HepG2 (cell line): ENCODE measurements at regions not wholly inside any gene's neighbourhood (a gene's known extent, or its start where the extent isn't known, plus 50 kb on each side); places are given as distances from the start of the nearest gene placed in this dataset.

Experiments
- ATAC-seq: fragments of 200-7000 bp; cut with Tn5 transposase; 3 replicates; pipeline ENCODE4 v1.9.1; 2020; ENCODE audit warnings: mild to moderate bottlenecking, moderate library complexity
- BruUV-seq: library from RNA; stranded (reverse); fragments of 400-500 nt; replicated peaks from 2 replicates; lab custom pipeline; 2021; lab: Mats Ljungman, UMichigan
- CTCF ChIA-PET: fragments of 300-600 bp; formaldehyde crosslinking; extraction: SDS; loops from one replicate; lab custom pipeline; 2021; ENCODE audit warnings: low total read pairs, inconsistent platforms, low intra/inter-chr PET ratio; lab: Yijun Ruan, JAX
- POLR2A ChIA-PET: fragments of 350-600 bp; sonication (Branson Sonifier 250); formaldehyde crosslinking; loops from one replicate; lab custom pipeline; 2020; ENCODE audit warnings: antibody characterized with exemption, inconsistent platforms; lab: Yijun Ruan, JAX
- DNase-seq: peaks from one replicate; pipeline ENCODE4 v3.0.0-alpha.2; 2015; ENCODE audit warnings: low spot score
- FAIRE-seq: peaks from 3 replicates; lab custom pipeline; 2011; peaks lifted over from hg19 to GRCh38; lab: Jason Lieb, UNC
- H2AFZ ChIP-seq: one replicate; pipeline ENCODE4 v1.6.1; 2011; ENCODE audit warnings: low read length, inconsistent platforms
- H3K27ac ChIP-seq: fragments of 300-600 bp; 3 replicates; pipeline ENCODE4 v1.8.0; 2011; ENCODE audit warnings: mixed run types, mild to moderate bottlenecking, mixed read lengths, low read length, inconsistent platforms; ENCODE audit not compliant: insufficient read depth; ENCODE audit errors: extremely low read length
- H3K27me3 ChIP-seq, 2 experiments: fragments of 200-600 bp in 1 of 2; 2 replicates in 1 of 2; 3 replicates in 1 of 2; pipeline versions ENCODE4 v1.6.0 to v1.8.0; 2011; ENCODE audit warnings: low read length in 2 of 2, mild to moderate bottlenecking in 2 of 2, moderate library complexity in 2 of 2, inconsistent platforms in 1 of 2; ENCODE audit not compliant: insufficient read depth in 2 of 2, control insufficient read depth in 1 of 2
- H3K36me3 ChIP-seq, 2 experiments: fragments of 200-600 bp in 1 of 2; replicated peaks in 1 of 2; 2 replicates in 1 of 2; 3 replicates in 1 of 2; pipeline versions ENCODE4 v1.5.1 to v1.8.0; 2011; ENCODE audit warnings: low read length in 2 of 2, inconsistent platforms in 1 of 2; ENCODE audit not compliant: insufficient read depth in 2 of 2, control insufficient read depth in 1 of 2
- H3K4me1 ChIP-seq: 2 replicates; pipeline ENCODE4 v1.5.1; 2012; ENCODE audit warnings: low read length, inconsistent platforms; ENCODE audit not compliant: insufficient read depth
- H3K4me2 ChIP-seq: 2 replicates; pipeline ENCODE4 v1.6.0; 2011; ENCODE audit warnings: low read depth, low read length, inconsistent platforms
- H3K4me3 ChIP-seq, 3 experiments: fragments of 200-600 bp in 1 of 3; sonication (generic), shearing (Covaris generic) in 1 of 3; replicated peaks in 1 of 3; 2 replicates each; pipeline ENCODE4 v1.5.1; 2011 to 2016; ENCODE audit warnings: low read length in 3 of 3, inconsistent platforms in 2 of 3, low read depth in 2 of 3, mild to moderate bottlenecking in 2 of 3, control low read depth in 1 of 3, mixed read lengths in 1 of 3; ENCODE audit not compliant: insufficient read depth in 1 of 3
- H3K79me2 ChIP-seq: one replicate; pipeline ENCODE4 v1.6.1; 2011; ENCODE audit warnings: low read length, inconsistent platforms; ENCODE audit not compliant: insufficient read depth
- H3K9ac ChIP-seq: 2 replicates; pipeline ENCODE4 v1.6.0; 2011; ENCODE audit warnings: mild to moderate bottlenecking, low read depth, low read length, inconsistent platforms; ENCODE audit not compliant: insufficient read depth
- H3K9me3 ChIP-seq: 2 replicates; pipeline ENCODE4 v1.5.1; 2012; ENCODE audit warnings: mild to moderate bottlenecking, low read length
- H4K20me1 ChIP-seq: 2 replicates; pipeline ENCODE4 v1.6.0; 2011; ENCODE audit warnings: inconsistent platforms, mild to moderate bottlenecking, low read length, moderate library complexity; ENCODE audit not compliant: insufficient read depth
- ARNTL ChIP-seq: sonication (generic); formaldehyde crosslinking; IDR thresholded peaks from 2 replicates; pipeline ENCODE4 v1.4.0; 2020; ENCODE audit warnings: mild to moderate bottlenecking, missing genetic modification reagents
- FOXA3 ChIP-seq: IDR thresholded peaks from 2 replicates; pipeline ENCODE4 v1.6.1; 2016; ENCODE audit warnings: missing genetic modification reagents, missing compliant biosample characterization
- GATAD2A ChIP-seq: IDR thresholded peaks from 2 replicates; pipeline ENCODE4 v1.6.1; 2016
- HMGA1 ChIP-seq: sonication (generic); formaldehyde crosslinking; conservative IDR thresholded peaks from 2 replicates; pipeline ENCODE4 v1.4.0; 2020; ENCODE audit warnings: missing genetic modification reagents
- KAT7 ChIP-seq: IDR thresholded peaks from 2 replicates; pipeline ENCODE4 v1.6.1; 2018; ENCODE audit warnings: borderline replicate concordance, missing compliant biosample characterization
- NFE2 ChIP-seq: sonication (generic); formaldehyde crosslinking; IDR thresholded peaks from 2 replicates; pipeline ENCODE4 v1.4.0; 2020; ENCODE audit warnings: missing genetic modification reagents
- ONECUT2 ChIP-seq: sonication (generic); formaldehyde crosslinking; IDR thresholded peaks from 2 replicates; pipeline ENCODE4 v1.4.0; 2020; ENCODE audit warnings: missing genetic modification reagents
- SRSF1 ChIP-seq: fragments of 200-400 bp; formaldehyde crosslinking; optimal IDR thresholded peaks from 2 replicates; pipeline ENCODE3; 2017; ENCODE audit warnings: mild to moderate bottlenecking, low read depth, low read length, moderate library complexity
- STAG1 ChIP-seq: sonication (generic); formaldehyde crosslinking; IDR thresholded peaks from 2 replicates; pipeline ENCODE4 v1.4.0; 2020; ENCODE audit warnings: missing genetic modification reagents
- TEAD2 ChIP-seq: sonication (generic); formaldehyde crosslinking; IDR thresholded peaks from 2 replicates; pipeline ENCODE4 v1.9.0; 2021; ENCODE audit warnings: missing genetic modification reagents
- ZFP36L2 ChIP-seq: sonication (generic); formaldehyde crosslinking; IDR thresholded peaks from 2 replicates; pipeline ENCODE4 v1.4.0; 2020; ENCODE audit warnings: missing genetic modification reagents
- ZGPAT ChIP-seq: IDR thresholded peaks from 2 replicates; pipeline ENCODE4 v1.6.1; 2016; ENCODE audit warnings: mild to moderate bottlenecking
- WGBS: methylation state at CpG from one replicate; pipeline ENCODE4 v1.1.6; 2017; ENCODE audit warnings: low lambda C conversion rate; 5-methylcytosine and 5-hydroxymethylcytosine counted together
- in situ Hi-C: cut with HindIII; loops from 2 replicates; pipeline ENCODE4 v1.10.0; 2017; ENCODE audit warnings: low pct_unique_long_range_greater_than_20kb; ENCODE audit not compliant: extremely low pct_ligation_motif_present
- intact Hi-C: fragments of 100-400 bp; cut with micrococcal nuclease; formaldehyde crosslinking; loops from one replicate; pipeline ENCODE4 v1.10.0; 2022; ENCODE audit not compliant: unreplicated experiment
- TF ChIP-seq, protein P1 (sequence below): sonication (generic); formaldehyde crosslinking; IDR thresholded peaks from 2 replicates; pipeline ENCODE4; 2020; ENCODE audit warnings: missing genetic modification reagents, mild to moderate bottlenecking, borderline replicate concordance
- TF ChIP-seq, protein P2 (sequence below): sonication (generic); formaldehyde crosslinking; IDR thresholded peaks from 2 replicates; pipeline ENCODE4 v1.4.0; 2020; ENCODE audit warnings: missing genetic modification reagents, borderline replicate concordance
- TF ChIP-seq, protein P3 (sequence below): sonication (generic); formaldehyde crosslinking; IDR thresholded peaks from 2 replicates; pipeline ENCODE4 v1.8.0; 2022; ENCODE audit warnings: low read depth, missing genetic modification reagents

DNA sequence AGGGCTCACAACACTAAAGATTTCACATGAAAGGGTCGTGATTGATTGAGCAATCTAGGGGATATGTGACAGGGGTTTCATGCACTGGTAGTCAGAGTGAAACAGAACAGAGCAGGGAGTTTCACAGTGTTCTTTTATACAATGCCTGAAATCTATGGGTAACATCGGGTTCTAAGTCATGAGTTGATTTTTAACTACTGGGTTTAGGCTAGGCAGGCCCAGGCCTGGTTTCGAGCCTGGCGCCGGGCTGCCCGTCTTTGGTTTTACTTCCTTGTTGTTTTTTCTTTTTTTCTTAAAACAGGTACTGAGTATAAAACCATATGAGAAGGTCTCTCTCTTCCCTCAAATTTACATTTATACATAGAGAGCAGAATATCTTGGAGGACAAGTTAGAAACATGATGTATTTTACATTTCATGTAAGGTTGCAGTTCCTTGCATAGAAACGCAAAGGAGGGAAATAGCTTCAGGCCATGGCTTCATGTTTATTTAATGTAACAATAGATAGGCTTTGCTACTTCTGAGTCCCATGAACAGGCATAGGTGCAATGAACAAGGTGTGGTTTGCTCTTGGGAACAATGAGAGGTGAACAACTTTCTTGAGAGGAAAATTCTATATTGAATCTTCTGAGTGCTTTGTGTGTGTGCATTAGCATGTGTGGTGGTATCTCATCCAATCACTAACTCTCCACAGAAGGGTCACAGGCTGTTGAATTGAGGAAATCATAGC is 128.9 kb upstream of the RXFP2 start (continued):
- TF ChIP-seq NFE2 (no peak), ZGPAT (no peak), ONECUT2 (no peak)
- TF ChIP-seq, protein P1, sequence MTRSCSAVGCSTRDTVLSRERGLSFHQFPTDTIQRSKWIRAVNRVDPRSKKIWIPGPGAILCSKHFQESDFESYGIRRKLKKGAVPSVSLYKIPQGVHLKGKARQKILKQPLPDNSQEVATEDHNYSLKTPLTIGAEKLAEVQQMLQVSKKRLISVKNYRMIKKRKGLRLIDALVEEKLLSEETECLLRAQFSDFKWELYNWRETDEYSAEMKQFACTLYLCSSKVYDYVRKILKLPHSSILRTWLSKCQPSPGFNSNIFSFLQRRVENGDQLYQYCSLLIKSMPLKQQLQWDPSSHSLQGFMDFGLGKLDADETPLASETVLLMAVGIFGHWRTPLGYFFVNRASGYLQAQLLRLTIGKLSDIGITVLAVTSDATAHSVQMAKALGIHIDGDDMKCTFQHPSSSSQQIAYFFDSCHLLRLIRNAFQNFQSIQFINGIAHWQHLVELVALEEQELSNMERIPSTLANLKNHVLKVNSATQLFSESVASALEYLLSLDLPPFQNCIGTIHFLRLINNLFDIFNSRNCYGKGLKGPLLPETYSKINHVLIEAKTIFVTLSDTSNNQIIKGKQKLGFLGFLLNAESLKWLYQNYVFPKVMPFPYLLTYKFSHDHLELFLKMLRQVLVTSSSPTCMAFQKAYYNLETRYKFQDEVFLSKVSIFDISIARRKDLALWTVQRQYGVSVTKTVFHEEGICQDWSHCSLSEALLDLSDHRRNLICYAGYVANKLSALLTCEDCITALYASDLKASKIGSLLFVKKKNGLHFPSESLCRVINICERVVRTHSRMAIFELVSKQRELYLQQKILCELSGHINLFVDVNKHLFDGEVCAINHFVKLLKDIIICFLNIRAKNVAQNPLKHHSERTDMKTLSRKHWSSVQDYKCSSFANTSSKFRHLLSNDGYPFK: no peak

- intact Hi-C loops: no loop called here
- CTCF ChIA-PET: no interaction called here
- Histone ChIP-seq H2AFZ (no peak overlapping the region), H3K4me3 (no peak overlapping the region), H3K27me3 (no peaks in the 10 kb centered on the region), H3K79me2 (no peaks in the 10 kb centered on the region), H3K9ac (no peak overlapping the region), H3K4me2 (no peak overlapping the region), H3K9me3 (no peaks in the 10 kb centered on the region), H3K27ac (no peak overlapping the region), H3K4me1 (no peaks in the 10 kb centered on the region), H4K20me1 (no peaks in the 10 kb centered on the region), H3K36me3 (no peaks in the 10 kb centered on the region)
- POLR2A ChIA-PET: no interaction called here
- BruUV-seq: no TSS peak
- 16% methylated on average over 3 of the region's 3 CpGs for WGBS
- FAIRE-seq (no peak), ATAC-seq (no peak), DNase-seq (no peak)
- in situ Hi-C loops: no loop called here
- TF ChIP-seq SRSF1 (no peak), KAT7 (CRISPR knock-in tag) (no peak), ZFP36L2 (CRISPR knock-in tag) (no peak), HMGA1 (CRISPR knock-in tag) (no peak), ARNTL (no peak), FOXA3 (no peak), STAG1 (CRISPR knock-in tag) (no peak), TEAD2 (CRISPR knock-in tag) (no peak), GATAD2A (CRISPR knock-in tag) (no peak)
- TF ChIP-seq, protein P2, sequence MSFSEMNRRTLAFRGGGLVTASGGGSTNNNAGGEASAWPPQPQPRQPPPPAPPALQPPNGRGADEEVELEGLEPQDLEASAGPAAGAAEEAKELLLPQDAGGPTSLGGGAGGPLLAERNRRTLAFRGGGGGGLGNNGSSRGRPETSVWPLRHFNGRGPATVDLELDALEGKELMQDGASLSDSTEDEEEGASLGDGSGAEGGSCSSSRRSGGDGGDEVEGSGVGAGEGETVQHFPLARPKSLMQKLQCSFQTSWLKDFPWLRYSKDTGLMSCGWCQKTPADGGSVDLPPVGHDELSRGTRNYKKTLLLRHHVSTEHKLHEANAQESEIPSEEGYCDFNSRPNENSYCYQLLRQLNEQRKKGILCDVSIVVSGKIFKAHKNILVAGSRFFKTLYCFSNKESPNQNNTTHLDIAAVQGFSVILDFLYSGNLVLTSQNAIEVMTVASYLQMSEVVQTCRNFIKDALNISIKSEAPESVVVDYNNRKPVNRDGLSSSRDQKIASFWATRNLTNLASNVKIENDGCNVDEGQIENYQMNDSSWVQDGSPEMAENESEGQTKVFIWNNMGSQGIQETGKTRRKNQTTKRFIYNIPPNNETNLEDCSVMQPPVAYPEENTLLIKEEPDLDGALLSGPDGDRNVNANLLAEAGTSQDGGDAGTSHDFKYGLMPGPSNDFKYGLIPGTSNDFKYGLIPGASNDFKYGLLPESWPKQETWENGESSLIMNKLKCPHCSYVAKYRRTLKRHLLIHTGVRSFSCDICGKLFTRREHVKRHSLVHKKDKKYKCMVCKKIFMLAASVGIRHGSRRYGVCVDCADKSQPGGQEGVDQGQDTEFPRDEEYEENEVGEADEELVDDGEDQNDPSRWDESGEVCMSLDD (CRISPR knock-in tag): no peak
- TF ChIP-seq, protein P3, sequence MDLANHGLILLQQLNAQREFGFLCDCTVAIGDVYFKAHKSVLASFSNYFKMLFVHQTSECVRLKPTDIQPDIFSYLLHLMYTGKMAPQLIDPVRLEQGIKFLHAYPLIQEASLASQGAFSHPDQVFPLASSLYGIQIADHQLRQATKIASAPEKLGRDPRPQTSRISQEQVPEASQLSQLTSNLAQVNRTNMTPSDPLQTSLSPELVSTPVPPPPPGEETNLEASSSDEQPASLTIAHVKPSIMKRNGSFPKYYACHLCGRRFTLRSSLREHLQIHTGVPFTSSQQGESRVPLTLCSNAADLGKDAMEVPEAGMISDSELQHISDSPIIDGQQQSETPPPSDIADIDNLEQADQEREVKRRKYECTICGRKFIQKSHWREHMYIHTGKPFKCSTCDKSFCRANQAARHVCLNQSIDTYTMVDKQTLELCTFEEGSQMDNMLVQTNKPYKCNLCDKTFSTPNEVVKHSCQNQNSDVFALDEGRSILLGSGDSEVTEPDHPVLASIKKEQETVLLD (CRISPR knock-in tag): no peak
Measured at GRCh38 chr13:31611214-31611613, 128.1 kb upstream of the RXFP2 start.
